Activated gamma-delta T cell (primary cell): ENCODE measurements at regions not wholly inside any gene's neighbourhood (a gene's known extent, or its start where the extent isn't known, plus 50 kb on each side); places are given as distances from the start of the nearest gene placed in this dataset.
"Not testable (repeated sequence)": the region's sequence is repeated elsewhere in the genome, so short reads cannot be mapped to it uniquely, and the experiment has no call there.

ENCODE experiments used
- DNase-seq: peaks from one replicate; lab custom pipeline; 2025; lab: John Stamatoyannopoulos, UW

DNA sequence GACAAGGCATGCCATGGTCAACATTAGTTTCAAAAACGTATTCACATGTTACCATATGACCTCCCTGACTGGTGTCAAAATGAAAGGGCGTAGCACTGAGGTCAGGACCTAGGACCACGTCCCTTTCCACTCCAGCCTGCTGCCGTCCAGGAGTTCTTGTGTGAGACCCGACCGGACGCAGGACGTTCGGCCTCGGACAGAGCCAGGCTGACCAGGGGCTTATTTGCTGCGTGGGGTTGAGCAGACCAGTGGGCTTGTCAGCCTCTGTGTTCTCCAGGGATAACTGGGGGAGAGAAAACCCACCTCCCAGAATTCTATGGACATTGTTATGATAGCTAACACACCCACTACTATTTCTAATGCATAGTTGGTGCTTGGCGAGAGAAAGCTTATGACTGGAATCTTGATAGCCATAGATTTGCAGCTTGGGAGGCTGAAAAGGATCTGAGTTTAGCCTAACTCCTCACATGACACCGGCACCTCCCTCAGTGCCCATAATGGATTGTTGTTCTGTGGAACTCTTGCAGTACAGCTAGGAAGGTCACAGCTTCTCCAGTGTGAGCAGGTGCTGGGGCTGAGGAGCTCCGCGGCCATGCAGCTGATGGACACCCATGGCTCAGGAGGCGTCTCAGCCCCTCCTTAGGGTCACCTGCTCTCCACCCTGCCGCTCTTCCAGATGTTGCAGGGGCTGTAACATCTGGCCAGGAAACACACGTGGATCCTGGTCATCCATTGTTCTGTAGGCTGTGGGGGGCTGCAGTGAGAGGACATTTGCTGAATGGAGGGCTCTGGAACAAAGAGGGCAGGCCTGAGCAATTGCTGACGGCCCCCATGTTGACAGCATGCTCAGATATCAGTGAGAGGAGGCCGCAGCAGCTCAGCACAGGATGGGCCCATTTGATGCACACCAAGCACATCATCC lies 368.4 kb downstream of the IRX2 start:
- DNase-seq = no peak

DNA sequence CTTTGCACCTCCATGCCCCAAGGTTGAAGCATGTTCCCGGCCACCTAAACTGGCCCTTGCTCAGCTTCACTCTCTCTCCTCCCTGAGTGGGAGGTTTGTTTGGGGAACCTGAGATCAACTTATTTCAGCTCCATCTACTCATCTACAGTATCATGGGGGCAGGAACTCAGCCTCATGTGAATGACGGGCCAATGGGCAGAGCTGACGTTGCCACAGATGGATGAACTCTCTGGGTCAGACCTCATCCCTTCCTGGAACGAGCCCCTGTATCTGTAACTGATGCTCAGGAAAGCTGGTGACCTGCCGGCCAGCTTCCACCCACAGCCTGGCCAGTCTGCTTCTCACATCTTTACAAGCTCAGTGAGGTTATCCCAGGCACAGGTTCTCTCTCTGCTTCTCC lies 369.6 kb downstream of the IRX2 start:
- DNase-seq = no peak

DNA sequence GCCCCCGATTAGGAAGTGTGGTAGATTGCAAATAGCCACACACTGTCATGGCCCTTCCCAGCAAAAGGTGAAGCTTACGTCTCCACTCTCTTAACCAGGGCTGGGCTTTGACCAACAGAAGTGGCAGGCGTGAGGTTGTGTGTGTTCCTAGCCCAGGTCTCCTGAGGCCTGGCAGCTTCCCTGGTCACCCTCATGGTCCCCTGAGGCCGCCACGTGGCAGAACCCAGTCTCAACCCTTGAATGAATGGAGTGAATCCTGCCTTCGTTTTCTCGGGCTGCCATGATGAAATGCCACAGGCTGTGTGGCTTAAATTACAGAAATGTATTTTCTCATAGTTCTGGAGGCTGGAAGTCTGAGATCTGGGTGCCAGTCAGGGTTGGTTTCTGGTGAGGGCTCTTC lies 370.4 kb downstream of the IRX2 start:
- no peak for DNase-seq

DNA sequence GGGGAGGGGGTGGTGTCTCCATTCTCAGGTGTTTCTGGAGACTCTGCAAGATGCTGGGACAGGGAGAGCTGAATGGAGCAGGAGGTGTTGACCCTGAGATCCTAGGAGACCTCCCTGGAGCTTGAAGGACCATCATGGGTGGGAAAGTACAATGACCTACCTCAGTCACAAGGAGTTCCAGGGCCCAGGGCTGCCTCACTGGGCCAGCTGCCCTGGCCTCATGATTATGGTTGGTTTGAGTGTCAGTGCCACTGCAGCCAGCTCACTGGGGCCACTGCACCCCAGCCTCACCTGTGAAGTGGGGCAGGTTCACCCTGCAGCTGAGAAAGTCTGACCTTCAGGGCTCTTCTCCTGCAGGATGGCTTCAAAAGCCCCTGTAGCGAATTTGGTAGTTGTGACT lies 372.5 kb downstream of the IRX2 start:
- DNase-seq = no peak

DNA sequence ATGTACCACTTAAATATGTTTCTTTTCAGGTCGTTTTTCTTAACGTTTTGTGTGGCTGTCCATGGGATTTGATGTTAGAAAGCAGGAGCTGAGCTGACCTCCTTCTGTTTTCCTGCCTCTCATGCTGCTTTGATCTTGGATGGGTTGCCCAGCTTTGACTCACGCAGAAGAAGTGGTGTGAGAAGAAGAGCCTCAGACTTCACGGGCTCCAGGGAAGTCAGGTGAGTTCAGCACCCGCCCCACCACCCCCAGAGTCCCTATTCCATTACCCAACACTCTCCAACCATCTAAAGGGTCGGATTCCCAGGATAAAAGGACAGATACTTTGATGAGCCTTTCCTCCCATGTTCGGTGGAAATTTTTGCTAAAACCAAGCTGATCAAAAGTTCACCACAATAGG lies 373.4 kb downstream of the IRX2 start:
- no peak for DNase-seq

DNA sequence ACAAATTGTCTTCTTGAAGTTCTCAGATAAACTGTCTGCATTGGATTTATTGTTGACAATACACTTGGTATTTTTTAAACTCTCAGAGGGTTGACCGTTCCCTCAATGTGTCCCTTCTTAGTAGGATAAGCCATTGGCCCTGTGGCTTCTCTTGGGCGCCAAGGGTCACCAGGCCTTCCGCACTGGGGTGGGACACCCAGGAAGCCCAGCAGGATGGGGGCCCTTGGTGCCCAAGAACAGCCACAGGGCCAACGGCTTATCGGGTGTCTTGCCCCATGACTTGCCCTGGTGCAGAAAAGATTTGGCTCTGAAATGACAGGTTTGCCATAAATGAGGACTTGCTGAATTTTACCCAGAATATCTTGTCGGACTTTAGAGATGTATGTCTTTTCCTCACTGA lies 375.0 kb downstream of the IRX2 start:
- DNase-seq = no peak

DNA sequence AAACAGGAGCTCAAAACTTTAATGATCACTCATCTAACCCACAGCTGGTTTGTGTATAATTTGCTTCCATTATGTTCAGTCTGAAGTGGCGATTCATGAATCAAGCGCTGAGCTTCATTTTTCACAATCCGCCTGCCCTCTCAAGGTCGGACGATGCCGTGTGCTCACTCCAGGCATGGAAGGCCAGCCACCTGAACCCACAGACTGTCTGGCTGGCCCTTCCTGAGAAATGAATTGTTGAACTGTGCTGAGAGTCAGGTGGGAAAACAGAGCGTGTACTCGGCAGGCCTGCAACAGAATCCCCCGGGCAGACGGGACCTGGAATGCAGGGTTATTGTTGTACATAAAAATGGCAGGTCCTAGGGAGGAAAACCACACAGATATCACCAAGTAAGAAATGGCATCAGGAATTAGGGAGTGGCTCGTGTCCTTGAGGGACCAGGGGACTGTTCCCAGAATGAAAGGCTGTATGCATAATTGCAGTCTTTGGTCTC lies 375.7 kb downstream of the IRX2 start:
- DNase-seq = no peak

DNA sequence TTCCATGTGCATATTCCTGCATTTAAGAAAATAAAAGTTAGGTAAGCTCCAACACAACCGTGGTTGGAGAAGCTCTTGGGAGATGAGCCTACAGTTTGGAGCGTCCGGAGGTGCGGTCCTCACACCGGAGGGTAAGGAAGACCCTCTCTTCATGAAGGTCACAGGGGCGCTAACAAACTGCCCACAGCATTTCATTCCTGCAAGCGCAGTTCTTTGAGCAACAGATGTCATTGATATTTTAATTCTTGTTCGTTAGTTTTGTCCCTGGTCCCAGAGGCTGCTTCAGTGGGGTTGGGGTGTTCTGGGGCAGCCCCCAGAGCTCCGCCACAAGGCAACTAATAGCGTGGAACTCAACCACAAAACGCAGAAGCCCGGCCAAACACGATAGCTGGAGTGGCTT lies 376.2 kb downstream of the IRX2 start:
- DNase-seq = no peak

DNA sequence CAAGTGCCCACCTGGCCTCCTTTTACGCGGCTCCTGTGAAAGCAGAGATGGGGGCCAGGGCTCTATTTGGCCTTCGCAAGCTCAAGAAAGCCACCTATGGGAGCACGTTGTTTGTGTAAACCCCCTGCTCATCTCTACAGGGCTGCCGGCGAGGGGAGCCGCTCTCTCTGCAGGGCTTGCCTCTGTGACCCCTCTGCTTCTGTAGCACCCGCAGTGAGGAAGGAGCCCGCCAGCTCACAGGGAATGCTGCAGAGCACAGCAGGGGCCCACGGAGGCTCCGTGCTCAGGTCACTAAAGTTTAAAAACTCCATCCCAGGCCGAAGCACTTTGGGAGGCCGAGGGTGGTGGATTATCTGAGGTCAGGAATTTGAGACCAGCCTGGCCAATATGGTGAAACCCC lies 376.8 kb downstream of the IRX2 start:
- DNase-seq = no peak

DNA sequence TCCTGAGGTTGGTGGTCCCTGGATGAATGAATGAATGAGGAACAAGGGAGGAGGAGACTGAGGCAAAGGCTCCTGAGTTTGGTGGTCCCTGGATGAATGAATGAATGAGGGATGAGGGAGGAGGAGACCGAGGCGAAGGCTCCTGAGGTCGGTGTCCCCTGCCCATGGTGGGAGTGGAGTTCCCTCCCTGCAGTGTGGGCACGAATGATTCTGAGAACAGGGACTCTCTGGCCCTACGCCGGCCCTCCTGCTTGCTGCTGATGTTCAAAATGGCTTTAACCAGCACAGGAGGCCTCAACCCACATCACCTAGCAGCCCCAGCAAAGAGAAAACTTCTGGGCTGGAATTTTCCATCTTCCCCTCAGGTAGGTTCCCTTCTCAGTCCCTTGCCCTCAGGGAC lies 377.8 kb downstream of the IRX2 start:
- no peak for DNase-seq

DNA sequence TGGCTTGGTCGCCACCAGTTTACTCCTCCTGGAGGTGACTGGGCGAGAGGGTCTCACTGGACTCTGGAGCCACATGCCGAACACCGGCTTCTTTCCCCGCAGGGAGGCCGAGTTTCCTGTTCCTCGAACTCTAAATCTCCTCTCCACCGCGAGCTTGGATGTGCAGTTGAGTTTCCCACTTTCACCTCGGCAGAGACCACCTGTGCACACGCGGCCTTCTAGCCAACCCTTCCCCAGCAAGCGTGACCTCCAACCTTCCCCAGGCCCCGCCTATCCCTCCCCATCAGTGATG lies 380.1 kb downstream of the IRX2 start:
- no peak for DNase-seq

DNA sequence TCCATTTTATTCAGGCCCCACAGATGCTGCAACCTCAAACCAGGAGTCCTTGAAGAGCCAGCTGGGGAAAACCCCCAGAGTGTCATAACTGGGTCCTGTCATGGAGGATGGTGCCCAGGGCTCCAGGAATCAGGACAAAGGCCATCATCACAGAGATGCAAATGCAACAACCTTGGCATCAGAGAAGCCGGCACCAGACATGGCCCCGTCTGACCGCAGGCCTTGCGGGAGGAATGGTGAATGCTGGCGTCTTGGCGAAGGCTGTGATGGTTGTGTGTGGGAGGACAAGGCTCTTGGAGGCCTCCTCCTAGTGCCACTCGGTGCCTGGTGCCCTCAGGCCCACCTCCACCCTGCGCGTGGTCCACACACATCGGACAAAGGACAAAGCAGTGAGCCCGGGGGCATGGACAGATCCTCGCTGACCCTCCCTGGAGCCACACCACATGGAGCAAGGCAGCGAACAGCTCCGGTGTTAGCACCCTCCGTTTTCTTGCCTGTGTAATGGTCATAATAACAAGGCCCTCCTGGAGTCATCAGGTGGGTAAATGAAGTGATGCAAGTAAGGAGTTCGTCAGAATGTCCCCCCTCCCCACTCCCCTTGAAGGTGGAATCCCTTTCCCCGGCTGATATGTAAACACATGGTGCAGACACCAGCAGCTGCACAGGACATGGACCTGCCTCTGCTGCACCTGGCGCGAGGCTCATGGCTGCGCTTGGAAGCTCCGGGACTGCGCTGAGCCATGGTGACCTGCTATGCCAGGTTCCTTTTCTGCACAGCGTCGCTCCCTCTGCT lies 380.7 kb downstream of the IRX2 start:
- DNase-seq = no peak

DNA sequence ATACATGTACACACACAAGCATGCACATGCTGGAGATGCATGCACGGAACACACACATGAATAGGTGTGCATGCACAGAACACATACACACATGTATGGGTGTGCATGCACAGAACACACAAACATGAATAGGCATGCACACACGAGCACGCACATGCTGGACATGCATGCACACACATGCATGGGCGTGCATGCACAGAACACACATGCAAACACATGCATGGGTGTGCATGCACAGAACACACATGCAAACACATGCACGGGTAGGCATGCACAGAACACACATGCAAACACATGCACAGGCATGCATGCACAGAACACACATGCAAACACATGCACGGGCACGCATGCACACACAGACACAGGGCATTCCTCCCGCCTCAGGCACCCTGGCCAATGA lies 382.3 kb downstream of the IRX2 start:
- DNase-seq = no peak

DNA sequence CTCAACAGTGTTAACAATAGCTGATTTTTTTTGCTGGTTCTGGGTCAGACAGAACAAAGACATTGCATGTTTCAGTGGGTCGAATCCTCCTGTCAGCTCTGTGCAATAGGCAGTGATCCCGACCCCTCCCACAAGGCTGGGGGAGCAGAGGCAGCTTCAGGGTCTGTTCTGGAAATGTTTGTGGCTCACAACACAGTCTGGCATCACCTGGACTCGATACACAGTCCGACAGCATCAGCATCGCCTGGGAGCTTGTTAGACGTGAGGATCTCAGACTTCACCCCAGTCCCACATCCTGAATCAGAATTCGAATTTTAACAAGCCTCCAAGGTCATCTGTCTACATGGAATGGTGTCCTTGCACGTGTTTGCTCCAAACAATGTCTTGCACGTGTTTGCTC lies 384.7 kb downstream of the IRX2 start:
- no peak for DNase-seq

DNA sequence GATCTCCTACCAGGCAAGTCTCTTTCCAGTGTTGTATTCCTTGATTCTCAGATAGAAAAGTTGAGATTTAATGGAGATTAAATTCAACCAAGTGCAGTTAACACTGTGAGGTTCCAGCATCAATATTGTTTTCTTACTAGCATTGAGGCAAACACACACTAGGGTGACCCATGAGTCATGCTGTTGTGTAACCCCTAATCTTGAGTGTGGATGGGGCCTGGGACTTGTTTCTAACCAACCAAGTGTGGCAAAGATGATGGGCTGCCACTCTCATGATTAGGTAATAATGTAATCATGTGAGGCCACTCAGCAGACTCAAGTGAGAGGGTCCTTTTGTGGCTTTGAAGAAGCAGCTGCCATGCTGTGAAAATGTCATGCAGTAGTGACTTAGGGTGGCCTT lies 394.2 kb downstream of the IRX2 start:
- no peak for DNase-seq

DNA sequence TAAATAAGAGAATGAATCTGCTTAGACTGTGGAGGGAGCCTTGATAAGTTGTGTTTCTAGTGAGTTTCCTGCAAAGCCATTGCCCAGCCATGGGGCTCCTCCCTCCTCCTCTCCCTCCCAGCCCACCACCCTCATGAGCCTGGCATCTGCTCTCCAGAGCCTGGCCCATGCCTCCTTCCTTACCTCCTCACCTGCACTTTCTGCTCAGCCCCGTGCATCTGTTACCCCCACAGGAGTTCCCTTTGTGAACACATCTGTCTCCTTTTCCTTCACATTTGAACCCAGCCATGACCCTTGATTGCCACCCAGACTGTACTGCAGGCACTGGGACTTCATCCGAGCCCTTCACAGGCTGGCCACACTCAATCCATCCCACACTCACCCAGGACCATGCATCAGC lies 395.6 kb downstream of the IRX2 start:
- DNase-seq = no peak

DNA sequence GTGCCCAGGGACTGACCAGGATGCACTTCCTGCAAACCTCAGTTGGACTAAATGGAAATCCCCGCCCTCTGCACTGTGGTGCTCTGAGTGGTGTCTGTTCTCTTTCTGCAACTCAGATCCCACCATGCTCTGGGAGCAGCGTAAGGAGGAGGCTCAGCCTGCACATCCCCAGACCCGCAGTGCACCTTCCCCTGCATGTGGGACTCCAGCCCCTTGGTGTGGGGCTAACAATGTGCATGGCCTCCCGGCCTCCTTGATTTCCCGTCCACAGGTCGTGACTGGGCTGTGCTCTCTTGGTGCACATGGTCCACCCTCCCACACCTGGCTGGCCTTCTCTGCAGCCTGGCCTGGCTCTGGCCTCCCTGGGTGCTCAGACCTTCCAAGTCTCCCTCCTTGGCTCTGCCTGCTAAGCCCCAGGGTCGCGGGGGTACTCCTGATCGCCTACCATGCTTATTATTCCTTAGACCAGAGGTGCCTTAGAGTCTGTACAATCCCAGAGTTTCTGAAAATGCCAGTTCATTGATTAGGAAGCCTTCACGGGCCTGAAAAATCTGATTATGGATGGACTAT lies 397.5 kb downstream of the IRX2 start:
- no peak for DNase-seq

DNA sequence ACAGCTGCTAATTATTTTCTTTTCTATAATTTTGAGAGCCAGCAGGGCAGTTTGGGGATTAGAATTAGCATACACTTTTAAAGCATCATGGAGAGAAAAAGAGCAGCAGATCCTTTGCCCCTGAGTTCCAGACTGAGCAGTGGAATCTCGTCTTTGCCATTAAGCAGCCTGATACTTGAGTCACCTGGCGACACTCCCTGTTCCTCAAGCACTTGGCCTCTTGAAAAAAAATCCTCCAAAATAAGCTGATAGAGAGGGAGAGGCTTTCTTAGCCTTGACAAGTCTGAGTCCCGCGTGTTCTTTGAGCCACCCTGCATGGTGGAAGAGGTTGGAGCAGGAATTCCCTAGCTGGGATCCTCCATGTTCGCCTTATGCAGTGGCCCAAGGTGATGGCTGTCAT lies 398.3 kb downstream of the IRX2 start:
- no peak for DNase-seq

DNA sequence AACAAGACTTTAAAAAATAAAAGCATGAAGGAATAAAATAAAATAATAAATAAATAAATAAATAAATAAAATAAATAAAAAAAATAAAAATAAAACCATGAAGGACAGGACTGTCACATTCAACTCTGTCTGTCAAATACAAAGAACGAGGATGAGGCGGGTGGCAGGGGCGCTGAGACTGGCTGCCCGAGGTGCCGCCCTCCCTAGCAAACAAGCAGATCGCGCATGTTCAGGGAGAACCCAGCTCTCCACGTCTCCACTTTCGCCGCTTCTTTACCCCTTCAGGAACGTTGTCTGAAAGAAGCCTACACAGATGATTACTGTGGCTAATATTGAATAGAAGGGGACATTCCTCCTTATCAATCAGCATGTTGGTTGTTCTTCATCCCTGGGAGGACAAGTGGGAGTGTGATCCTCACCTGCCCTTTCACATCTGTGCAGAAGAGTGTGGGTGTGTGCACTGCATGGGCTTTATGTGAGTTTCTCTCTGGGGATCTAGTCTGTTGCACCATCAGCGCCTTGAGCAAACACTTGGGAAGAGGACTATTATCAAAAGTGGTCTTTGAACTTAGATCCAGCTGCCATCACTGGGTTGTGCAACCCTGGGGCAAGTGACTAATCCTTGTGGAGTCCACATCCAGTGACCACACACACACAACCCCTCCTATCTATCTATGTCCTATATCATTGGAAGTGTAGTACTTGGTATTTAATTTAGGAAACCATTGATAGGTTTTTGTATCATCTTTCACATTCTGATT lies 399.2 kb downstream of the IRX2 start:
- no peak for DNase-seq

DNA sequence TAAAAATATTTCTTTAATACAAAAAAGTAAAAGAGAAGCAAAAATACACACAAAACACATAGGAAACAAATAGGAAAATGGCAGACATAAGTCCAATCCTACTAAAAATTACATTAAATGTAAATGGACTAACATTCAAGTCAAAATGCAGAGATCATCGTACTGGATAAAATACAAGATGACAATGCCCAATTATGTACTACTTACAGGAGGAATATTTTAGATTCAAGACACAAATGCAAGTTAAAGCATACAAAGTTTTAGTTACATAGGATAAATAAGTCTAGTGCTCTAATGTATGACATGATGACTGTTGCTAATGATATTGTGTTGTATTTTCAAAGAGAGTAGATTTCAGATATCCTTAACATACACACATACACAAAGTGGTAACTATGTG lies 401.7 kb downstream of the IRX2 start:
- DNase-seq = not testable (repeated sequence)

DNA sequence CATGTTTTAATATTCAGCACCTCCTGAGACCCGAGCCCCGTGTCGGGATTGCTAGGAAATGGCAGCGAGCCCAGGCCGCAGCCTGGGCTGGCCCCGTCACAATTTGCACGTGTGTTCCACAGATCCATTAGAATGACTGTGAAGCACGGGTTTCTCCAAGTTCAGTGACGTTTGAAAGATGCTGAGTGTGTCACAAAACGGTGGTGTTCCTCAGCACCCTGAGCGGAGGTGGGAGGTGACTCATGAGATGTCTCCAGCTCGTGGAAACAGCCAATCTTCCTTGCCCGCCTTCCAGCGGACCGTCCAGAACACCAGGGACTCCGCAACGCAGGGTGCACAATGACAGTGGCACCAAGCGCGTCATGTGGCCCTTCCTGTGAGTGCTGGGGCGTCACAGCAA lies 412.8 kb downstream of the IRX2 start:
- no peak for DNase-seq
